MM.1S (cell line): ENCODE measurements at regions not wholly inside any gene's neighbourhood (a gene's known extent, or its start where the extent isn't known, plus 50 kb on each side); places are given as distances from the start of the nearest gene placed in this dataset.

Experiments used
- DNase-seq: peaks from one replicate; pipeline ENCODE4 v3.0.0-alpha.2; 2015
- H2AFZ ChIP-seq: fragments of 300-600 bp; sonication (generic); 2 replicates; pipeline ENCODE4 v1.6.0; 2016; ENCODE audit warnings: antibody characterized with exemption, low read length
- H3F3A ChIP-seq: fragments of 300-600 bp; sonication (generic); 2 replicates; pipeline ENCODE4 v1.6.1; 2016; ENCODE audit warnings: mild to moderate bottlenecking, antibody characterized with exemption, low read length, moderate library complexity, mixed read lengths; ENCODE audit not compliant: insufficient read depth
- H3K27ac ChIP-seq: fragments of 300-600 bp; sonication (generic); 2 replicates; pipeline ENCODE4 v1.5.1; 2016; ENCODE audit warnings: mild to moderate bottlenecking, low read length
- H3K27me3 ChIP-seq: fragments of 300-600 bp; sonication (generic); replicated peaks from 2 replicates; pipeline ENCODE4 v1.6.0; 2016; ENCODE audit warnings: low read length; ENCODE audit not compliant: insufficient read depth
- H3K36me3 ChIP-seq: fragments of 300-600 bp; sonication (generic); replicated peaks from 2 replicates; pipeline ENCODE4 v1.6.1; 2016; ENCODE audit warnings: mild to moderate bottlenecking, low read length, mixed read lengths; ENCODE audit not compliant: insufficient read depth
- H3K4me1 ChIP-seq: fragments of 300-600 bp; sonication (generic); 2 replicates; pipeline ENCODE4 v1.6.1; 2016; ENCODE audit warnings: low read length, mixed read lengths
- H3K4me2 ChIP-seq: fragments of 300-600 bp; sonication (generic); 2 replicates; pipeline ENCODE4 v1.6.0; 2016; ENCODE audit warnings: low read depth, low read length
- H3K4me3 ChIP-seq: fragments of 300-600 bp; sonication (generic); 2 replicates; pipeline ENCODE4 v1.5.1; 2016; ENCODE audit warnings: low read length, mixed read lengths
- H3K79me2 ChIP-seq: fragments of 300-600 bp; sonication (generic); 2 replicates; pipeline ENCODE4 v1.6.1; 2016; ENCODE audit warnings: mixed run types, low read length, mixed read lengths
- H3K9ac ChIP-seq: fragments of 300-600 bp; sonication (generic); 2 replicates; pipeline ENCODE4 v1.6.1; 2016; ENCODE audit warnings: low read length, mixed read lengths
- H3K9me2 ChIP-seq: fragments of 300-600 bp; sonication (generic); replicated peaks from 2 replicates; pipeline ENCODE4 v1.6.1; 2016; ENCODE audit warnings: mild to moderate bottlenecking, low read length, mixed read lengths; ENCODE audit not compliant: insufficient read depth
- H3K9me3 ChIP-seq: fragments of 300-600 bp; sonication (generic); replicated peaks from 2 replicates; pipeline ENCODE4 v1.6.1; 2016; ENCODE audit warnings: mild to moderate bottlenecking, low read length, mixed read lengths; ENCODE audit not compliant: insufficient read depth
- H4K20me1 ChIP-seq: fragments of 300-600 bp; sonication (generic); 2 replicates; pipeline ENCODE4 v1.6.1; 2016; ENCODE audit warnings: mild to moderate bottlenecking, low read length, moderate library complexity, mixed read lengths; ENCODE audit not compliant: insufficient read depth
- CTCF ChIP-seq: fragments of 300-600 bp; sonication (generic); IDR thresholded peaks from 2 replicates; pipeline ENCODE4 v1.5.1; 2016; ENCODE audit warnings: antibody characterized with exemption, low read length, mixed read lengths
- EZH2 ChIP-seq: fragments of 300-600 bp; sonication (generic); optimal IDR thresholded peaks from 2 replicates; pipeline ENCODE3; 2017; ENCODE audit warnings: low read depth, mild to moderate bottlenecking, antibody characterized with exemption, low read length, mixed read lengths
- EZH2phosphoT487 ChIP-seq: fragments of 300-600 bp; sonication (generic); IDR thresholded peaks from 2 replicates; pipeline ENCODE4 v1.6.1; 2018; ENCODE audit warnings: antibody characterized with exemption, low read length

- no peaks in the 10 kb centered on the region for H3K9me3 ChIP-seq
- H3K4me2 ChIP-seq, result no peak overlapping the region
- H3K36me3 ChIP-seq, result no peaks in the 10 kb centered on the region
- H3K79me2 ChIP-seq, result no peaks in the 10 kb centered on the region
- TF ChIP-seq EZH2, result no peak
- no peak for TF ChIP-seq CTCF
- TF ChIP-seq EZH2phosphoT487, result no peak
- H4K20me1 ChIP-seq, result no peaks in the 10 kb centered on the region
- no peaks in the 10 kb centered on the region for H3K4me1 ChIP-seq
- no peak overlapping the region for H3K27ac ChIP-seq
- no peak overlapping the region for H3K9ac ChIP-seq
- no peaks in the 10 kb centered on the region for H3K27me3 ChIP-seq
- H3F3A ChIP-seq, result no peaks in the 10 kb centered on the region
- H3K4me3 ChIP-seq, result no peak overlapping the region
- no peak for DNase-seq
- H2AFZ ChIP-seq, result no peak overlapping the region
- no peaks in the 10 kb centered on the region for H3K9me2 ChIP-seq
These were observed 153.5 kb downstream of the SLC28A3 start for GRCh38 chr9:84187090-84187489.

GRCh38 chr9:84189904-84190303, 150.7 kb downstream of the SLC28A3 start:
- no peaks in the 10 kb centered on the region for H3K9me2 ChIP-seq

GRCh38 chr9:84190411-84190810, 150.1 kb downstream of the SLC28A3 start:
- TF ChIP-seq CTCF, result no peak
- TF ChIP-seq EZH2, result no peak
- TF ChIP-seq EZH2phosphoT487, result no peak
- Histone ChIP-seq H4K20me1 (no peaks in the 10 kb centered on the region), H3K9ac (no peak overlapping the region), H2AFZ (no peak overlapping the region), H3K27ac (no peak overlapping the region), H3K27me3 (no peaks in the 10 kb centered on the region), H3K9me2 (no peaks in the 10 kb centered on the region), H3K4me1 (no peaks in the 10 kb centered on the region), H3K4me3 (no peak overlapping the region), H3K9me3 (no peaks in the 10 kb centered on the region), H3K79me2 (no peaks in the 10 kb centered on the region), H3K4me2 (no peak overlapping the region), H3F3A (no peaks in the 10 kb centered on the region), H3K36me3 (no peaks in the 10 kb centered on the region)
- no peak for DNase-seq

More at GRCh38 chr9:84189904-84190303, 150.7 kb downstream of the SLC28A3 start:
- no peaks in the 10 kb centered on the region for H3K4me1 ChIP-seq
- no peaks in the 10 kb centered on the region for H3F3A ChIP-seq
- TF ChIP-seq EZH2phosphoT487 (no peak), EZH2 (no peak), CTCF (no peak)
- H3K79me2 ChIP-seq, result no peaks in the 10 kb centered on the region
- H2AFZ ChIP-seq, result no peak overlapping the region
- no peaks in the 10 kb centered on the region for H3K9me3 ChIP-seq
- no peak overlapping the region for H3K4me2 ChIP-seq
- no peaks in the 10 kb centered on the region for H4K20me1 ChIP-seq
- no peak overlapping the region for H3K4me3 ChIP-seq
- no peaks in the 10 kb centered on the region for H3K36me3 ChIP-seq
- DNase-seq, result no peak
- no peak overlapping the region for H3K27ac ChIP-seq
- no peak overlapping the region for H3K9ac ChIP-seq
- H3K27me3 ChIP-seq, result no peaks in the 10 kb centered on the region
